RWPE1 (cell line): ENCODE measurements at regions not wholly inside any gene's neighbourhood (a gene's known extent, or its start where the extent isn't known, plus 50 kb on each side); places are given as distances from the start of the nearest gene placed in this dataset.

Experiments
- CTCF ChIA-PET: fragments of 350-600 bp; sonication (Branson Sonifier 250); formaldehyde crosslinking; extraction: SDS; loops from one replicate; lab custom pipeline; 2021; lab: Yijun Ruan, JAX
- POLR2A ChIA-PET: fragments of 400-600 bp; formaldehyde crosslinking; extraction: SDS; loops from one replicate; lab custom pipeline; 2020; ENCODE audit warnings: antibody characterized with exemption; ENCODE audit not compliant: low non-redundant PET; lab: Yijun Ruan, JAX
- DNase-seq: peaks from one replicate; pipeline ENCODE4 v3.0.0; 2012; ENCODE audit warnings: low spot score
- H3K27ac ChIP-seq: fragments of 450-650 bp; 2 replicates; pipeline ENCODE4 v1.5.1; 2017
- CTCF ChIP-seq: fragments of 450-650 bp; conservative IDR thresholded peaks from 2 replicates; pipeline ENCODE4 v1.5.1; 2017; ENCODE audit warnings: low read depth, mild to moderate bottlenecking

DNA sequence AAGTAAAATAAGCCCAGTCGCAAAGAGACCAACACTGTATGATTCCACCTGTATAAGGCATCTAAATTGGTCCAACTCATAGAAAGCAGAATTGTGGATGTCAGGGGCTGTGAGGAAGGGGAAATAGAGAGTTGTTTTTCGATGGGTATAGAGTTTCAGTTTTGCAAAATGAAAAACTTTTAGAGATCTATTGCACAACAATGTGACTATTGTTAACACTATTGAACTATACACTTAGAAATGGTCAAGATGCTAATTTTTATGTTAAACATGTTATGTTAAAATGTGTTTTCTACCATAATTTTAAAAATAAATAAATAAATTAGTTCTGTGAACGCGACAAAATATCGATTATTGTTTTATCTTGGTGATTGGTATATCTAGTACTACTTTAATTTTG, 192.4 kb downstream of the PTGER3 start:
- no peak for TF ChIP-seq CTCF
- POLR2A ChIA-PET: no interaction called here
- no peak overlapping the region for H3K27ac ChIP-seq
- DNase-seq: no peak
- CTCF ChIA-PET: no interaction called here

- no peak for DNase-seq
- CTCF ChIA-PET: no interaction called here
- POLR2A ChIA-PET: no interaction called here
- no peak for TF ChIP-seq CTCF
- no peak overlapping the region for H3K27ac ChIP-seq
Observed at GRCh38 chr1:70856201-70856600, 191.4 kb downstream of the PTGER3 start.

- ChIA-PET CTCF (no interaction called here), POLR2A (no interaction called here)
- H3K27ac ChIP-seq: no peak overlapping the region
- TF ChIP-seq CTCF: no peak
- no peak for DNase-seq
Observed at GRCh38 chr1:70863239-70863638, 184.4 kb downstream of the PTGER3 start.

DNA sequence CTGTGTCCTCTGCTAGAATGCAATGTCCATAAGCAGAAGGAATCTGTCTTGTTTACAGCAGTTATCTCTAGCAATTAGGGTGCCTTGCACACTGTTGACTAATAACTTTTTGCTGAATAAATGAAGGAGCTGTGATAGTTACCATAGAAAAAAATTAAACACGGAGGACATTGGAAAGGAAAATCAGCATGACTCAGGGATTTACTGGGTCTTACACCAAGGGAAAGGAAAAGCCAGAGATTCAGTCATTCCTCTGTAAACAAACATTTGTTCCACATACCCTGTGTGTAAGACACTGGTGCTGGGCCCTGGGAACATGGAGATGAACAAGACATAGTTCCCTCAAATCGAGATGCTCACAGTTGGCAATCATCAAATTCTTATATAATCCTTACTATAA, 183.3 kb downstream of the PTGER3 start:
- ChIA-PET CTCF (no interaction called here), POLR2A (no interaction called here)
- no peak for DNase-seq
- no peak overlapping the region for H3K27ac ChIP-seq
- no peak for TF ChIP-seq CTCF

DNA sequence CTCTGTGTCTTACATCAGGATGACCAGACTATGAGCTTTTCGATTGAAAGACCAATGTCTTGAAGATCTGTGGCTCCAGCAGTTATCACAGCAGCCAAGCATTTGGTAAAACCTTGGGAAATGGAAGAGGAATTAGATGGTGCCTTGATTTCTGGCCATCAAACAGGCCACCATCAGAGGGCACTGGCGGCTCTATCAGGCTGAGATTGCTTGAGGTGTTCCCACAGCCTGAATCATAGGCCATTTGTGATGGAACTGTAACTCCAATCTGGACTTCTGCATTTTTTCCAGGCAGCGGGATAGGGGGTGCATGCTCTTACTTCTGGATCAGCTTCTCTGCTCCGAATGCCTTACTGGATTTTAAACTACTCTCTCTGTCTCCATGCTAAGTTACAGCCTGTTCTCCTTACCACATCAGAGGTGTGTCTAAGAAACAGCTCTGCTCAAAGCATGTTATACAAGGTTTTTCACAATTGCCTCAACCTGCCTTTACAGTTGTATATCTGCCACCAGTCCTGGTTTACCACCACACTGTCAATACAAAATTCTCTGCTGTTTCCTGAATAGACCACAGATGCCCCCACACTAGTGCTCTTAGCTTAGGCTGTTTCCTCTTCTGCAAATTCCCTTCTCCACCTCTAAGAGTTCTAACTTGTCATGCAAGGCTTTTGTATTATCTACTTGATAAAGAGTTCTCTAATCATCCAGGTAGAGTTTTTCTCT, 180.9 kb downstream of the PTGER3 start:
- no peak for DNase-seq
- ChIA-PET POLR2A (no interaction called here), CTCF (no interaction called here)
- H3K27ac ChIP-seq: no peak overlapping the region
- TF ChIP-seq CTCF: no peak

GRCh38 chr1:70871790-70872189, 175.8 kb downstream of the PTGER3 start:
- no peak for DNase-seq
- ChIA-PET CTCF (no interaction called here), POLR2A (no interaction called here)
- TF ChIP-seq CTCF: no peak
- no peak overlapping the region for H3K27ac ChIP-seq

- no peak for TF ChIP-seq CTCF
- POLR2A ChIA-PET: no interaction called here
- CTCF ChIA-PET: no interaction called here
- H3K27ac ChIP-seq: no peak overlapping the region
- no peak for DNase-seq
Observed at GRCh38 chr1:70874063-70874462, 173.6 kb downstream of the PTGER3 start.
